ENCODE measurements at regions not wholly inside any gene's neighbourhood (a gene's known extent, or its start where the extent isn't known, plus 50 kb on each side); places are given as distances from the start of the nearest gene placed in this dataset.

DNA sequence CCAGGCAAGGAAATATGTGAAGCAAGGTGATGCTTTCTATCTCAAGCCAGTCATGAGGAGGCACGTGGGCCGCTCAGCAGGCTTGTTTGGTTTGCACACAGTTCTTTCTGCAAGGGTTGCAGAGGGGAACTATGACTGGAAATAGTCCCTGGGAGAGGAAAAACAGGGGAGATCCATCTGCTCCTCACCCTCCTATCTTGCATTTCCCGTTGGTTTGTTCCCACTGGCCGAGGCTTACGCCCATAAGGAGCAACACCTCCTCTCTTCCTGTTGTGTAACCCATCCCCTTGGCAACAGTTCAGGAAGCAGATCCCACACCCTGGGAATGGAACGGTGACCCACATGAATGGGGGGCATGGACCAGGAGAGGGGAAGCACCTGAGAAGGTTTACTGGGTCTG is 72.1 kb upstream of the MAGI1 start:
- no peak for DNase-seq (ENCODE audit: low spot score)
- in situ Hi-C loops (cut with MboI; ENCODE audit: low pct_unique_long_range_greater_than_20kb, low sequenced_read_pairs, unreplicated experiment), result no loop called here
- TF ChIP-seq, protein P1, sequence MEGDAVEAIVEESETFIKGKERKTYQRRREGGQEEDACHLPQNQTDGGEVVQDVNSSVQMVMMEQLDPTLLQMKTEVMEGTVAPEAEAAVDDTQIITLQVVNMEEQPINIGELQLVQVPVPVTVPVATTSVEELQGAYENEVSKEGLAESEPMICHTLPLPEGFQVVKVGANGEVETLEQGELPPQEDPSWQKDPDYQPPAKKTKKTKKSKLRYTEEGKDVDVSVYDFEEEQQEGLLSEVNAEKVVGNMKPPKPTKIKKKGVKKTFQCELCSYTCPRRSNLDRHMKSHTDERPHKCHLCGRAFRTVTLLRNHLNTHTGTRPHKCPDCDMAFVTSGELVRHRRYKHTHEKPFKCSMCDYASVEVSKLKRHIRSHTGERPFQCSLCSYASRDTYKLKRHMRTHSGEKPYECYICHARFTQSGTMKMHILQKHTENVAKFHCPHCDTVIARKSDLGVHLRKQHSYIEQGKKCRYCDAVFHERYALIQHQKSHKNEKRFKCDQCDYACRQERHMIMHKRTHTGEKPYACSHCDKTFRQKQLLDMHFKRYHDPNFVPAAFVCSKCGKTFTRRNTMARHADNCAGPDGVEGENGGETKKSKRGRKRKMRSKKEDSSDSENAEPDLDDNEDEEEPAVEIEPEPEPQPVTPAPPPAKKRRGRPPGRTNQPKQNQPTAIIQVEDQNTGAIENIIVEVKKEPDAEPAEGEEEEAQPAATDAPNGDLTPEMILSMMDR (IDR thresholded peaks at IDR 0.05; ENCODE audit: extremely low read depth, insufficient read depth, missing control alignments), result no peak

DNA sequence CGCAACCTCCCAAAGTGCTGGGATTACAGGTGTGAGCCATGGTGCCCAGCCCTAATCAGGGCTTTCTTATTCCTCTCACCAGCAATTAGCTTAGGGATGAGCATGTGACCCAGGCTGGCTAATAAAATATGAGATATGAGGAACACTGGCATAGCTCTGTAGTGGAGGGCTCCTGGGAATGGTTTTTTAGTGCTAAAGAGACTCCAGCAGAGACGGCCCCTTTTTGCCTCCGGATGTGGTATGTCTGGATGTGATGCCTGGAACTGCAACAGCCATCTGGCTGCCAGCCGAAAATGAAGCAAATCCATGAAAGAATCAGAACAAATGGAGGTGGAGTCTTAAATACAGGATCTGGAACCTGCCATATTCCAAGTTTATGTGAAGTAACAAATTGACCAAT is 69.1 kb upstream of the MAGI1 start:
- TF ChIP-seq, protein P1 (IDR thresholded peaks at IDR 0.05; ENCODE audit: extremely low read depth, insufficient read depth, missing control alignments), result no peak
- in situ Hi-C loops (cut with MboI; ENCODE audit: low pct_unique_long_range_greater_than_20kb, low sequenced_read_pairs, unreplicated experiment), result no loop called here
- no peak for DNase-seq (ENCODE audit: low spot score)

DNA sequence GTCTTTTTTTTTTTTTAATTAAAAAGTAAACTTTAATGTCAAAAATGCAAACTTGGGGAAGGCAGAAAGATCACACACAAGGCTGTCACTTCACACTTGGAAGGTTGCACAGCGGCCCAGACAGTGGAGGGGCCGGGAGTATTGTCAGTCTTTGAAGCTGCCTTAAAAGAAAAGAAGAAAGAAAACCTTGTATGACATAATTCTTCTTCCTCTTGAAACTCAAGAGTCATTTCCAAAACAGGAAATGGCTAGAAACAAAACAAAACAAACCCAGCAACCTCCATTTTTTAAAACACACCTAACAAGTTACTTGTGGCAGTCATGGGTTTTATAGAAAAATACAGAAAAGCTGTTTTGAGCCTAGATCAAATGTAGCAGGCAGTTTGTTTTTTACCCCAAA is 68.1 kb upstream of the MAGI1 start:
- in situ Hi-C loops (cut with MboI; ENCODE audit: low pct_unique_long_range_greater_than_20kb, low sequenced_read_pairs, unreplicated experiment), result no loop called here
- TF ChIP-seq, protein P1 (IDR thresholded peaks at IDR 0.05; ENCODE audit: extremely low read depth, insufficient read depth, missing control alignments), result no peak

DNA sequence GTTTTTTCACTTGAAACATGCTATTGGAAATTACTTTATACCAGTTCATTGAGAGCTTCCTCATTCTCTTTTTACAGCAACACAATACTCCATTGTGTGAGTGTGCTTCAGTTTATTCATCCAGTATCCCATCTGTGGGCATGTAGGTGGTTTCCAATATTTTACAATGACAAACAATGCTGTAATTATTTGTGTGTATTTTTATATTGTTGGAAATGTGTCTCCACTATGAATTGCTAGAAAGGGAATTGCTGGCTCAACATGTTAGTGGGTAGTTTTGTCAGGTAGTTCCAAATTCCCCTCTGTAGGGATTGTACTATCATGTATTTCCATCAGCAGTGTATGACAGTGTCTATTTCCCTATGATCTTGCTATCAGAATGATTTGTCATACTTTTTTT is 65.8 kb upstream of the MAGI1 start:
- in situ Hi-C loops (cut with MboI; ENCODE audit: low pct_unique_long_range_greater_than_20kb, low sequenced_read_pairs, unreplicated experiment), result no loop called here
- TF ChIP-seq, protein P1 (IDR thresholded peaks at IDR 0.05; ENCODE audit: extremely low read depth, insufficient read depth, missing control alignments), result no peak
- no peak for DNase-seq (ENCODE audit: low spot score)

More for the DNA sequence above, 68.1 kb upstream of the MAGI1 start:
- peak; percentile 29 for DNase-seq (ENCODE audit: low spot score)

DNA sequence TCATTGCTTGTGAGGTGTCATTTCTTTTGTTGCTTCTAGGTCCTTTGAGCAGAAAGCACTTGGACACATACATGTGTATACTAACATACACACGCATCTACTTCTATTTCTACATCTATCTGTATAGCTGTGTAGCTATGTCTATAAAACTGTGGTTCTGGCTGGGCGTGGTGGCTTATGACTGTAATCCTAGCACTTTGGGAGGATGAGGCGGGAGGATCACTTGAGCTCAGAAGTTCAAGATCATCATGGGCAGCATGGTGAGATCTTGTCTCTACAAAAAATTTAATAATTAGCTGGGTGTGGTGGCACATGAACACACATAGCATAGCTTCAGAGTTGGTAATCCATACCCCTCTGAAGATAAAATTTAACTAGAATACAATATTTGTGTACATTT is 65.0 kb upstream of the MAGI1 start:
- TF ChIP-seq, protein P1 (IDR thresholded peaks at IDR 0.05; ENCODE audit: extremely low read depth, insufficient read depth, missing control alignments), result no peak
- in situ Hi-C loops (cut with MboI; ENCODE audit: low pct_unique_long_range_greater_than_20kb, low sequenced_read_pairs, unreplicated experiment), result no loop called here
- DNase-seq (ENCODE audit: low spot score), result no peak

DNA sequence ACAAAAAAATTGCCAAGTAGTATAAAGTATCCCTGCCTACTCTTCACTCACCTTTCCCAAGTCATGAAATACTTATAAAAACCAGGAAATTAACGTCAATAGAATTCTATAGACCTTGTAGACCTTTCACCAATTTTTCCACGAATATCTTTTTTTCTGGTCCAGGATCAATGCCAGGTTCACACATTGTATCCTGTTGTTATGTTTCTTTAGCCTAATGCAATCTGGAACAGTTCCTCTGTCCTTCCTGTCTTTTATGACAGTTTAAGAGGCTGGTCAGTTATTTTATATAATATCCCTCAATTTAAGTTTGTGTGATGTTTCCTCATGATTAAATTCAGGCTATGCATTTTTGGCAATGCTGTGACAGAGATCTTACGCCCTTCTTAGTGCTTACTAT is 63.2 kb upstream of the MAGI1 start:
- TF ChIP-seq, protein P1 (IDR thresholded peaks at IDR 0.05; ENCODE audit: extremely low read depth, insufficient read depth, missing control alignments), result no peak
- in situ Hi-C loops (cut with MboI; ENCODE audit: low pct_unique_long_range_greater_than_20kb, low sequenced_read_pairs, unreplicated experiment), result no loop called here
- no peak for DNase-seq (ENCODE audit: low spot score)

DNA sequence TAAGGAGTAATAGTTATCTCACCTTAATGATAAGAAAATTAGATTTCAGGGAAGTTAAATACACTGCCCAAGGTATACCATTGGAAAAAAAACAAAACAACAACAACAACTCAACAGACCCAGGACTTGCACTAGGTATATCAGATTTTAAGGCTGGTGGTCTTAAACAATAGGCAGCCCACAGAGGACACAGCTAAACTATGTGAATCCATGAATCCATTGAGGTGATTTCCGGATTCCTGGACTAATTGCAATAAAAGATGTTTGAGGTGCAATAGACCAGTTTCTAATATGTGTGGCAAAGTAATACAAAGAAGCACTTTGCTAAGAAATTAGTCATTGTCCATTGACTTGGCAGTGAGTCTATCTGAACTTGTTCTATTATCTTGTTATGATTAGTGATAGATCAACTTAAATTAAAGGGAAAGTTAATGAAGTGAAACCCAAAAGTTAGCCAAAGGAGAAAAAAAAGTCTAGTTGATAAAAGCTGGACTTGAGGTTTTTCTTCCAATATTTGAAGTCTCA is 60.9 kb upstream of the MAGI1 start:
- TF ChIP-seq, protein P1 (IDR thresholded peaks at IDR 0.05; ENCODE audit: extremely low read depth, insufficient read depth, missing control alignments), result no peak
- no peak for DNase-seq (ENCODE audit: low spot score)

More for the DNA sequence above, 60.9 kb upstream of the MAGI1 start:
- in situ Hi-C loops (cut with MboI; ENCODE audit: low pct_unique_long_range_greater_than_20kb, low sequenced_read_pairs, unreplicated experiment), result no loop called here
